ENCODE measurements at regions not wholly inside any gene's neighbourhood (a gene's known extent, or its start where the extent isn't known, plus 50 kb on each side); places are given as distances from the start of the nearest gene placed in this dataset.

DNA sequence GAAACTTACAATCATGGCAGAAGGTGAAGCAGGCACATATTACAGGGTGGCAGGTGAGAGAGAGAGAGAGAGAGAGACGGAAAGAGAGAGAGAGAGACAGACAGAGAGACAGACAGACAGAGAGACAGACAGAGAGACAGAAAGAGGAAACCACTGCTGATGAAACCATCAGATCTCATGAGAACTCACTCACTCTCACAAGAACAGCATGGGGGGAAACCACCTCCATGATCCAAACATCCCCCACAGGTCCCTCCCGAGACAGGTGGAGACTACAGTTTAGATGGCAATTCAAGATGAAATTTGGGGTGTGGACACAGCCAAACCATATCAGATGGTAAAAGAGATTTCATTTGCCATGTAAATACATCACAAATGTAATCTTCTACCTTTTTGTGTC lies 708.1 kb downstream of the MRPL39 start:
- TF ChIP-seq, protein P1, sequence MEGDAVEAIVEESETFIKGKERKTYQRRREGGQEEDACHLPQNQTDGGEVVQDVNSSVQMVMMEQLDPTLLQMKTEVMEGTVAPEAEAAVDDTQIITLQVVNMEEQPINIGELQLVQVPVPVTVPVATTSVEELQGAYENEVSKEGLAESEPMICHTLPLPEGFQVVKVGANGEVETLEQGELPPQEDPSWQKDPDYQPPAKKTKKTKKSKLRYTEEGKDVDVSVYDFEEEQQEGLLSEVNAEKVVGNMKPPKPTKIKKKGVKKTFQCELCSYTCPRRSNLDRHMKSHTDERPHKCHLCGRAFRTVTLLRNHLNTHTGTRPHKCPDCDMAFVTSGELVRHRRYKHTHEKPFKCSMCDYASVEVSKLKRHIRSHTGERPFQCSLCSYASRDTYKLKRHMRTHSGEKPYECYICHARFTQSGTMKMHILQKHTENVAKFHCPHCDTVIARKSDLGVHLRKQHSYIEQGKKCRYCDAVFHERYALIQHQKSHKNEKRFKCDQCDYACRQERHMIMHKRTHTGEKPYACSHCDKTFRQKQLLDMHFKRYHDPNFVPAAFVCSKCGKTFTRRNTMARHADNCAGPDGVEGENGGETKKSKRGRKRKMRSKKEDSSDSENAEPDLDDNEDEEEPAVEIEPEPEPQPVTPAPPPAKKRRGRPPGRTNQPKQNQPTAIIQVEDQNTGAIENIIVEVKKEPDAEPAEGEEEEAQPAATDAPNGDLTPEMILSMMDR (IDR thresholded peaks at IDR 0.05) = no peak
- no peak for TF ChIP-seq POLR2A (IDR thresholded peaks at IDR 0.05)
- no peak for TF ChIP-seq POLR2AphosphoS5 (IDR thresholded peaks at IDR 0.05)
- no peak for TF ChIP-seq EP300 (IDR thresholded peaks at IDR 0.05)
